C4-2B (cell line): ENCODE measurements at regions not wholly inside any gene's neighbourhood (a gene's known extent, or its start where the extent isn't known, plus 50 kb on each side); places are given as distances from the start of the nearest gene placed in this dataset.

Experiments used
- H3K27ac ChIP-seq: fragments of 450-650 bp; 2 replicates; pipeline ENCODE4 v1.5.1; 2017
- CTCF ChIP-seq: fragments of 450-650 bp; conservative IDR thresholded peaks from 2 replicates; pipeline ENCODE4 v1.5.1; 2017; ENCODE audit warnings: mild to moderate bottlenecking
- ZFX ChIP-seq: fragments of 450-650 bp; IDR thresholded peaks from 2 replicates; pipeline ENCODE4 v1.6.1; 2017

- TF ChIP-seq ZFX (no peak), CTCF (no peak)
- no peak overlapping the region for H3K27ac ChIP-seq
These were observed 388.7 kb downstream of the SHQ1 start for GRCh38 chr3:72459588-72459987.

- TF ChIP-seq CTCF (no peak), ZFX (no peak)
- no peak overlapping the region for H3K27ac ChIP-seq
These were observed 389.9 kb downstream of the SHQ1 start for GRCh38 chr3:72458375-72458774.

GRCh38 chr3:72454441-72454840 lies 393.8 kb downstream of the SHQ1 start:
- no peak for TF ChIP-seq CTCF
- no peak for TF ChIP-seq ZFX
- no peak overlapping the region for H3K27ac ChIP-seq

GRCh38 chr3:72453706-72454105 lies 394.5 kb downstream of the SHQ1 start:
- no peak for TF ChIP-seq CTCF
- no peak for TF ChIP-seq ZFX
- no peak overlapping the region for H3K27ac ChIP-seq

- TF ChIP-seq CTCF: no peak
- no peak for TF ChIP-seq ZFX
- H3K27ac ChIP-seq: no peak overlapping the region
These were observed 395.5 kb downstream of the SHQ1 start for GRCh38 chr3:72452745-72453144.

GRCh38 chr3:72451841-72452240 lies 396.4 kb downstream of the SHQ1 start:
- no peak overlapping the region for H3K27ac ChIP-seq
- TF ChIP-seq ZFX (no peak), CTCF (no peak)

GRCh38 chr3:72449551-72449950 lies 398.7 kb downstream of the SHQ1 start:
- no peak overlapping the region for H3K27ac ChIP-seq
- TF ChIP-seq CTCF: no peak
- no peak for TF ChIP-seq ZFX
